ENCODE measurements at regions not wholly inside any gene's neighbourhood (a gene's known extent, or its start where the extent isn't known, plus 50 kb on each side); places are given as distances from the start of the nearest gene placed in this dataset.

- no peak for DNase-seq
These were observed 1157.4 kb upstream of the CDH18 start for GRCh38 chr5:21145376-21145775.

GRCh38 chr5:21143686-21144085 is 1155.7 kb upstream of the CDH18 start:
- H3K27ac ChIP-seq: no peak overlapping the region
- no peak overlapping the region for H3K4me3 ChIP-seq
- peaks cover 0 to 5% (median 0%) of the 10 kb centered on the region in 3 donors for H3K9me3 ChIP-seq
- no peak for DNase-seq
- intact Hi-C loops (cut with DNase I; ENCODE audit: low total_unique reads): no loop called here
- no peaks in the 10 kb centered on the region for H3K36me3 ChIP-seq
- no peaks in the 10 kb centered on the region for H3K4me1 ChIP-seq
- TF ChIP-seq, protein P1, sequence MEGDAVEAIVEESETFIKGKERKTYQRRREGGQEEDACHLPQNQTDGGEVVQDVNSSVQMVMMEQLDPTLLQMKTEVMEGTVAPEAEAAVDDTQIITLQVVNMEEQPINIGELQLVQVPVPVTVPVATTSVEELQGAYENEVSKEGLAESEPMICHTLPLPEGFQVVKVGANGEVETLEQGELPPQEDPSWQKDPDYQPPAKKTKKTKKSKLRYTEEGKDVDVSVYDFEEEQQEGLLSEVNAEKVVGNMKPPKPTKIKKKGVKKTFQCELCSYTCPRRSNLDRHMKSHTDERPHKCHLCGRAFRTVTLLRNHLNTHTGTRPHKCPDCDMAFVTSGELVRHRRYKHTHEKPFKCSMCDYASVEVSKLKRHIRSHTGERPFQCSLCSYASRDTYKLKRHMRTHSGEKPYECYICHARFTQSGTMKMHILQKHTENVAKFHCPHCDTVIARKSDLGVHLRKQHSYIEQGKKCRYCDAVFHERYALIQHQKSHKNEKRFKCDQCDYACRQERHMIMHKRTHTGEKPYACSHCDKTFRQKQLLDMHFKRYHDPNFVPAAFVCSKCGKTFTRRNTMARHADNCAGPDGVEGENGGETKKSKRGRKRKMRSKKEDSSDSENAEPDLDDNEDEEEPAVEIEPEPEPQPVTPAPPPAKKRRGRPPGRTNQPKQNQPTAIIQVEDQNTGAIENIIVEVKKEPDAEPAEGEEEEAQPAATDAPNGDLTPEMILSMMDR (IDR thresholded peaks at IDR 0.05): no peak
- H3K27me3 ChIP-seq: no peaks in the 10 kb centered on the region

More at GRCh38 chr5:21145376-21145775, 1157.4 kb upstream of the CDH18 start:
- Histone ChIP-seq H3K36me3 (no peaks in the 10 kb centered on the region), H3K4me1 (no peaks in the 10 kb centered on the region), H3K27me3 (no peaks in the 10 kb centered on the region), H3K27ac (no peak overlapping the region), H3K4me3 (no peak overlapping the region), H3K9me3 (peaks cover 0 to 5% (median 0%) of the 10 kb centered on the region in 3 donors)
- TF ChIP-seq, protein P1 (IDR thresholded peaks at IDR 0.05): no peak
- intact Hi-C loops (cut with DNase I; ENCODE audit: low total_unique reads): no loop called here

- intact Hi-C loops (cut with DNase I; ENCODE audit: low total_unique reads): no loop called here
These were observed 1154.8 kb upstream of the CDH18 start for GRCh38 chr5:21142791-21143190.

GRCh38 chr5:21140987-21141386 is 1153.0 kb upstream of the CDH18 start:
- no peaks in the 10 kb centered on the region for H3K4me1 ChIP-seq
- H3K4me3 ChIP-seq: no peak overlapping the region
- TF ChIP-seq, protein P1 (IDR thresholded peaks at IDR 0.05): no peak
- H3K27ac ChIP-seq: no peak overlapping the region
- H3K36me3 ChIP-seq: no peaks in the 10 kb centered on the region
- intact Hi-C loops (cut with DNase I; ENCODE audit: low total_unique reads): no loop called here
- DNase-seq: no peak
- H3K27me3 ChIP-seq: no peaks in the 10 kb centered on the region
- no peaks in the 10 kb centered on the region for H3K9me3 ChIP-seq

More at GRCh38 chr5:21142791-21143190, 1154.8 kb upstream of the CDH18 start:
- TF ChIP-seq, protein P1 (IDR thresholded peaks at IDR 0.05): no peak
- H3K36me3 ChIP-seq: no peaks in the 10 kb centered on the region
- H3K4me3 ChIP-seq: no peak overlapping the region
- H3K27ac ChIP-seq: no peak overlapping the region
- no peaks in the 10 kb centered on the region for H3K4me1 ChIP-seq
- H3K9me3 ChIP-seq: no peaks in the 10 kb centered on the region
- H3K27me3 ChIP-seq: no peaks in the 10 kb centered on the region
- no peak for DNase-seq

DNA sequence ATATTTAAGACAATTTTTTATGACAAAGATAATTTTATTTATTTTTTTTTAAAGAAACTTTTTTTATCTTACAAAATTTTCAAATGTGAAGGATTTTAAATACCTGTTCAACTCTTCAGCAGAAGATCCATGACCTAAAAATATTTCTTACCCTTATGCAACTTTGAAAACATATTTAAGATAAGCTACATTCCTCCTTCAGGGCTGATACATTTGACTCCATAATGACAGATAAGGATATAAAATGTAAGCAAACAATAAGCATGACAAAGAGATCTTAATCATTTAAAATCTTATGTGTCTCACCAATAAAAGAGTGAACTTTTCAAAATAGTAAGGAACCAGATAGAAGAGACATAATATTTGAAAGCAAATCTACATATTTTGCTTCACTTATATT is 1138.2 kb upstream of the CDH18 start:
- Histone ChIP-seq H3K27me3 (no peaks in the 10 kb centered on the region), H3K4me1 (no peaks in the 10 kb centered on the region), H3K4me3 (no peak overlapping the region), H3K36me3 (no peaks in the 10 kb centered on the region), H3K9me3 (no peaks in the 10 kb centered on the region), H3K27ac (no peak overlapping the region)
- no peak for DNase-seq
- TF ChIP-seq, protein P1 (IDR thresholded peaks at IDR 0.05): no peak
- intact Hi-C loops (cut with DNase I; ENCODE audit: low total_unique reads): no loop called here

All from tibial artery (tissue), 4 donors.